ENCODE measurements at regions not wholly inside any gene's neighbourhood (a gene's known extent, or its start where the extent isn't known, plus 50 kb on each side); places are given as distances from the start of the nearest gene placed in this dataset.

- TF ChIP-seq CTCF (IDR thresholded peaks at IDR 0.05) (no peak), ELF4 (CRISPR knock-in tag; IDR thresholded peaks at IDR 0.05; ENCODE audit: low read depth) (no peak), E2F4 (CRISPR knock-in tag; IDR thresholded peaks at IDR 0.05; ENCODE audit: borderline replicate concordance, low read depth) (no peak), IRF1 (CRISPR knock-in tag; IDR thresholded peaks at IDR 0.05) (no peak), STAT6 (CRISPR knock-in tag; conservative IDR thresholded peaks at IDR 0.05; ENCODE audit: low read depth) (no peak), ZNF232 (CRISPR knock-in tag; IDR thresholded peaks at IDR 0.05) (no peak)
Measured at GRCh38 chr4:60096676-60097075, 1103.5 kb upstream of the ADGRL3 start.

All from WTC11 (cell line).